Thoracic aorta (tissue), 2 donors: ENCODE measurements at regions not wholly inside any gene's neighbourhood (a gene's known extent, or its start where the extent isn't known, plus 50 kb on each side); places are given as distances from the start of the nearest gene placed in this dataset.
"Not testable (repeated sequence)": the region's sequence is repeated elsewhere in the genome, so short reads cannot be mapped to it uniquely, and the experiment has no call there.

Source experiments
- ATAC-seq: fragments of 150-250 bp; one replicate; pipeline ENCODE4 v1.8.0; 2017; ENCODE audit warnings: low read depth; ENCODE audit not compliant: insufficient number of reproducible peaks, low FRiP score
- DNase-seq: peaks from one replicate; pipeline ENCODE4 v3.0.0-alpha.2; 2020; ENCODE audit warnings: low spot score
- H3K27ac ChIP-seq, 2 donors: fragments of 200-600 bp; sonication (generic); 1 replicate in 1 of 2; 2 replicates in 1 of 2; pipeline ENCODE4 v1.5.1; 2016; ENCODE audit warnings: mild to moderate bottlenecking in 2 of 2, moderate library complexity in 2 of 2
- H3K27me3 ChIP-seq: fragments of 200-600 bp; sonication (generic); replicated peaks from 2 replicates; pipeline ENCODE4 v1.6.0; 2016; ENCODE audit warnings: mild to moderate bottlenecking; ENCODE audit not compliant: insufficient read depth
- H3K36me3 ChIP-seq: fragments of 200-600 bp; sonication (generic); one replicate; pipeline ENCODE4 v1.5.1; 2016
- H3K4me1 ChIP-seq, 2 donors: fragments of 200-600 bp; sonication (generic); 1 replicate in 1 of 2; 2 replicates in 1 of 2; pipeline versions ENCODE4 v1.5.1 to v1.6.0; 2016; ENCODE audit warnings: low read depth in 2 of 2, mild to moderate bottlenecking in 1 of 2; ENCODE audit not compliant: control insufficient read depth in 1 of 2
- H3K4me3 ChIP-seq: fragments of 200-600 bp; sonication (generic); 2 replicates; pipeline ENCODE4 v1.5.1; 2016; ENCODE audit warnings: mild to moderate bottlenecking
- H3K9me3 ChIP-seq: fragments of 200-600 bp; sonication (generic); 2 replicates; pipeline ENCODE4 v1.5.1; 2016
- CTCF ChIP-seq: fragments of 200-600 bp; sonication (generic); IDR thresholded peaks from one replicate; pipeline ENCODE4 v1.5.1; 2019; ENCODE audit warnings: antibody characterized with exemption

GRCh38 chr17:22044706-22045246 is 352.5 kb downstream of the KCNJ18 start:
- ATAC-seq: not testable (repeated sequence)

GRCh38 chr17:22047521-22047920 is 355.2 kb downstream of the KCNJ18 start:
- ATAC-seq, H3K27me3 ChIP-seq, H3K4me1 ChIP-seq, H3K9me3 ChIP-seq, H3K4me3 ChIP-seq, DNase-seq, H3K36me3 ChIP-seq, H3K27ac ChIP-seq: not testable (repeated sequence)

More at GRCh38 chr17:22044706-22045246, 352.5 kb downstream of the KCNJ18 start:
- not testable (repeated sequence) for H3K4me1 ChIP-seq, H3K27ac ChIP-seq, H3K9me3 ChIP-seq, H3K4me3 ChIP-seq, H3K27me3 ChIP-seq, H3K36me3 ChIP-seq, DNase-seq

- not testable (repeated sequence) for H3K36me3 ChIP-seq, DNase-seq, H3K27me3 ChIP-seq, H3K27ac ChIP-seq, H3K9me3 ChIP-seq, ATAC-seq, H3K4me3 ChIP-seq, H3K4me1 ChIP-seq
These were observed 355.9 kb downstream of the KCNJ18 start for GRCh38 chr17:22048226-22048625.

GRCh38 chr17:22050766-22051165 is 358.4 kb downstream of the KCNJ18 start:
- not testable (repeated sequence) for ATAC-seq, H3K4me3 ChIP-seq, H3K4me1 ChIP-seq, H3K27ac ChIP-seq, H3K9me3 ChIP-seq, DNase-seq, H3K36me3 ChIP-seq, H3K27me3 ChIP-seq

GRCh38 chr17:22052715-22053114 is 360.4 kb downstream of the KCNJ18 start:
- not testable (repeated sequence) for H3K36me3 ChIP-seq, DNase-seq, H3K27me3 ChIP-seq, H3K4me3 ChIP-seq, H3K4me1 ChIP-seq, ATAC-seq, H3K9me3 ChIP-seq, H3K27ac ChIP-seq

- not testable (repeated sequence) for H3K36me3 ChIP-seq, H3K27me3 ChIP-seq, DNase-seq, H3K27ac ChIP-seq, H3K9me3 ChIP-seq, ATAC-seq, H3K4me1 ChIP-seq, H3K4me3 ChIP-seq
These were observed 364.2 kb downstream of the KCNJ18 start for GRCh38 chr17:22056566-22056965.

- not testable (repeated sequence) for DNase-seq, ATAC-seq, H3K27me3 ChIP-seq, H3K36me3 ChIP-seq, H3K4me1 ChIP-seq, H3K9me3 ChIP-seq, H3K4me3 ChIP-seq, H3K27ac ChIP-seq
These were observed 383.6 kb downstream of the KCNJ18 start for GRCh38 chr17:22075918-22076317.

GRCh38 chr17:22088589-22088988 is 396.3 kb downstream of the KCNJ18 start:
- H3K27ac ChIP-seq, H3K9me3 ChIP-seq, H3K36me3 ChIP-seq, H3K27me3 ChIP-seq, ATAC-seq, H3K4me1 ChIP-seq, H3K4me3 ChIP-seq, DNase-seq: not testable (repeated sequence)

- TF ChIP-seq CTCF: no peak
- H3K27ac ChIP-seq: no peak overlapping the region
- H3K36me3 ChIP-seq: no peaks in the 10 kb centered on the region
- no peak overlapping the region for H3K4me3 ChIP-seq
- DNase-seq (no peak), ATAC-seq (no peak)
- no peaks in the 10 kb centered on the region for H3K27me3 ChIP-seq
- no peaks in the 10 kb centered on the region for H3K9me3 ChIP-seq
- no peaks in the 10 kb centered on the region for H3K4me1 ChIP-seq
These were observed 398.1 kb downstream of the KCNJ18 start for GRCh38 chr17:22090263-22090935.

- H3K27me3 ChIP-seq, H3K9me3 ChIP-seq, H3K4me1 ChIP-seq, DNase-seq, ATAC-seq, H3K36me3 ChIP-seq, H3K27ac ChIP-seq, H3K4me3 ChIP-seq: not testable (repeated sequence)
These were observed 398.8 kb downstream of the KCNJ18 start for GRCh38 chr17:22091041-22091679.

- not testable (repeated sequence) for H3K36me3 ChIP-seq, ATAC-seq, H3K9me3 ChIP-seq, DNase-seq, H3K4me1 ChIP-seq, H3K4me3 ChIP-seq, H3K27me3 ChIP-seq, H3K27ac ChIP-seq
These were observed 399.5 kb downstream of the KCNJ18 start for GRCh38 chr17:22091840-22092239.
